ENCODE measurements at regions not wholly inside any gene's neighbourhood (a gene's known extent, or its start where the extent isn't known, plus 50 kb on each side); places are given as distances from the start of the nearest gene placed in this dataset.

DNA sequence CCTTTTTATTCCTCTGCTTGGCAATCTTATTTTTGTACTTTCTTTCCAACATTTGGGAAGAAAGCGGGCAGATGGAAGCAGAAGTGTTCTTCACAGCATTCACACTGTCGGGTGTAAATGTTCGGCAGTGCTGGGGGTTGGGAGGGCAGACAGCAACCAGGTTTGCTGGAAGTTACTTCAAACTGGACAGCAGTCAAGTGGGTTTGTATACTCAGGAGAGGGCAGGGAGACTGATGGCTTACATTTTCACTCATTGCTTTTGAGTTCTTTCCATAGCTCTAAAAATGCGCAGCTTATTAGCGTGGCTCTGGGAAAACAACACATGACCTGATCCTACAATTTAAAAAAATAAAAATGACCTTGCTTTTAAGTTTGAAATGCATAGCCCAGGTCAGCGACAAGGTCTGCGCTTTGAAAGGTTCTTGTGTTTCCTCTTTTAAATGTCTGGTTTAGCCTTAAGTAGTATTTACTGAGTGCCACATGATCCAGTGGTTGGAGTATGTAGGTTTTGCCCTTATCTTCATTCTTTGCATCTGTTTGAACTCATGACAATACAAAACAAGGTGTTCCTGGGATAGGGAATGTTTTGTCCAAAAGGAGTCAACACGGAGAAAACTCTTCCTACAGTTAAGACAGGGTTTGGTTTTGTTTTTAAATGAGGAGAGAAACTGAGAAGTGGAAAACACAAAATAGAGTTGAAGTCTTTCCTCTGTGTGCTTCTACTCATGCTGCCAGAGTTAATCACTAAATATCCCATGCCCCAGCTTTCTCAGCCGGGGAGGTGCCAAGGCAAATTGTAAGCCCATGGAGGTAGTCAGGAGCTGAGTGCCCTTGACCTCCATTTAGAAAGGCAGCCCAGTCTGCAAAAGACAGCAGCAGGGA lies 132.7 kb upstream of the DMRT1 start:
- no peak overlapping the region for H2BK5ac ChIP-seq (ENCODE audit: low read depth, low read length)
- no peak for DNase-seq (ENCODE audit: low read depth in 1 of 2, low spot score in 2 of 2)
- WGBS, 2 experiments (ENCODE audit: extremely low coverage in 1 of 2, insufficient coverage in 1 of 2, insufficient read length in 1 of 2, insufficient replicate concordance in 2 of 2, low coverage in 1 of 2, low lambda C conversion rate in 2 of 2, missing lambda C conversion rate in 1 of 2) = 90% methylated on average over 9 of the region's 9 CpGs; no CpG with 5 or more reads in 1 of the 2 experiments
- no peak overlapping the region for H3K4me3 ChIP-seq (ENCODE audit: extremely low read depth in 1 of 4, insufficient read depth in 2 of 4, low read depth in 3 of 4, low read length in 4 of 4)
- no peak overlapping the region for H3K56ac ChIP-seq (replicated peaks; ENCODE audit: insufficient read length, low read depth, low read length)
- peaks cover 0 to 15% (median 8%) of the 10 kb centered on the region in 4 experiments; a peak in 5 of 8 replicates for H3K36me3 ChIP-seq (ENCODE audit: control insufficient read depth in 2 of 4, insufficient read depth in 4 of 4, low read length in 3 of 4)
- no peaks in the 10 kb centered on the region for H3K27me3 ChIP-seq (replicated peaks in 1 of 4; ENCODE audit: control insufficient read depth in 3 of 4, extremely low read depth in 1 of 4, insufficient read depth in 3 of 4, low read length in 3 of 4)
- ChIA-PET POLR2A (ENCODE audit: partially characterized antibody) (no interaction called here), CTCF (ENCODE audit: partially characterized antibody) (interaction anchor here (0.6 to 1.3 kb wide), 2 partner anchors 9 to 1887 kb away, joined by 4 read pairs; no protein-coding TSS in a partner anchor)
- H4K91ac ChIP-seq (replicated peaks; ENCODE audit: insufficient read length, low read length) = no peak overlapping the region
- peaks cover 2% of the 10 kb centered on the region; the same call in 1 of the 2 replicates for H3K23me2 ChIP-seq (ENCODE audit: low read depth, low read length)
- no peak overlapping the region for H3K27ac ChIP-seq (ENCODE audit: low read depth, low read length)
- no peak for FAIRE-seq
- H3K9me3 ChIP-seq (ENCODE audit: insufficient read depth in 2 of 2, low read depth in 1 of 2, low read length in 1 of 2) = no peaks in the 10 kb centered on the region
- no peak overlapping the region for H4K5ac ChIP-seq (ENCODE audit: insufficient read length, low read depth, low read length)
- no peak overlapping the region for H3K23ac ChIP-seq (ENCODE audit: insufficient read length)
- H3K79me2 ChIP-seq (ENCODE audit: control insufficient read depth in 1 of 2, insufficient read depth in 2 of 2, low read length in 2 of 2) = no peaks in the 10 kb centered on the region
- no peak overlapping the region for H4K8ac ChIP-seq (ENCODE audit: extremely low read depth, insufficient read depth, low read length)
- 0 out of 2 replicates have a peak overlapping the region, but pooled peaks have one; percentile 24 for H2AK5ac ChIP-seq (ENCODE audit: low read depth, low read length)
- no peak overlapping the region for H2BK20ac ChIP-seq (ENCODE audit: low read length)
- peaks cover 0 to 9% (median 4%) of the 10 kb centered on the region in 4 experiments for H3K4me1 ChIP-seq (replicated peaks in 1 of 4; ENCODE audit: control insufficient read depth in 3 of 4, insufficient read depth in 4 of 4, low read length in 3 of 4)
- peak overlapping the region; percentile 0 to 13; a peak in 2 of 4 replicates for H3K4me2 ChIP-seq (ENCODE audit: insufficient read depth in 1 of 2, low read depth in 2 of 2, low read length in 2 of 2)
- no peak overlapping the region for H2BK12ac ChIP-seq (ENCODE audit: low read depth, low read length)
- H2BK15ac ChIP-seq (ENCODE audit: low read length) = no peak overlapping the region
- no peak overlapping the region for H3K9ac ChIP-seq (replicated peaks in 1 of 4; ENCODE audit: extremely low read depth in 1 of 4, low read depth in 3 of 4, low read length in 3 of 4)
- no peak overlapping the region for H3K14ac ChIP-seq (ENCODE audit: insufficient read length)
- peaks cover 0 to 2% of the 10 kb centered on the region in 2 experiments for H4K20me1 ChIP-seq (replicated peaks in 1 of 2; ENCODE audit: control insufficient read depth in 1 of 2, insufficient read depth in 2 of 2, low read length in 2 of 2)
- no peak overlapping the region; the same call in 1 of the 2 replicates for H3K18ac ChIP-seq (ENCODE audit: extremely low read depth, low read length)
- no peaks in the 10 kb centered on the region for H3K79me1 ChIP-seq (ENCODE audit: low read depth, low read length)
- H2AFZ ChIP-seq (ENCODE audit: low read length) = no peak overlapping the region
- no peak overlapping the region for H3K4ac ChIP-seq (replicated peaks; ENCODE audit: insufficient read length, low read depth, low read length)
- no peak overlapping the region for H2BK120ac ChIP-seq (replicated peaks; ENCODE audit: low read depth, low read length)
- TF ChIP-seq POLR2A (IDR thresholded peaks at IDR 0.05; ENCODE audit: control extremely low read depth in 1 of 2, low read depth in 2 of 2, low read length in 2 of 2) = no peak

All from H1 (cell line).